BLaER1 (cell line): ENCODE measurements at regions not wholly inside any gene's neighbourhood (a gene's known extent, or its start where the extent isn't known, plus 50 kb on each side); places are given as distances from the start of the nearest gene placed in this dataset.

Experiments used
- H3K27ac ChIP-seq: shearing (Covaris generic); formaldehyde crosslinking; 2 replicates; pipeline ENCODE4 v1.8.1; 2022
- H3K27me3 ChIP-seq: shearing (Covaris generic); formaldehyde crosslinking; 2 replicates; pipeline ENCODE4 v1.8.1; 2022
- H3K36me3 ChIP-seq: shearing (Covaris generic); formaldehyde crosslinking; 2 replicates; pipeline ENCODE4 v1.8.1; 2022
- H3K4me1 ChIP-seq: shearing (Covaris generic); formaldehyde crosslinking; 2 replicates; pipeline ENCODE4 v1.8.1; 2022
- H3K4me2 ChIP-seq: shearing (Covaris generic); formaldehyde crosslinking; 2 replicates; pipeline ENCODE4 v1.8.1; 2022
- H3K4me3 ChIP-seq: shearing (Covaris generic); formaldehyde crosslinking; 2 replicates; pipeline ENCODE4 v1.8.1; 2022
- H3K9ac ChIP-seq: shearing (Covaris generic); formaldehyde crosslinking; 2 replicates; pipeline ENCODE4 v1.8.1; 2022
- H3K9me3 ChIP-seq: shearing (Covaris generic); formaldehyde crosslinking; 2 replicates; pipeline ENCODE4 v1.8.1; 2022
- H4K20me1 ChIP-seq: shearing (Covaris generic); formaldehyde crosslinking; 2 replicates; pipeline ENCODE4 v1.8.1; 2022
- Cebpa-rat ChIP-seq: shearing (Covaris generic); IDR thresholded peaks from 2 replicates; pipeline ENCODE4 v1.8.1; 2022

DNA sequence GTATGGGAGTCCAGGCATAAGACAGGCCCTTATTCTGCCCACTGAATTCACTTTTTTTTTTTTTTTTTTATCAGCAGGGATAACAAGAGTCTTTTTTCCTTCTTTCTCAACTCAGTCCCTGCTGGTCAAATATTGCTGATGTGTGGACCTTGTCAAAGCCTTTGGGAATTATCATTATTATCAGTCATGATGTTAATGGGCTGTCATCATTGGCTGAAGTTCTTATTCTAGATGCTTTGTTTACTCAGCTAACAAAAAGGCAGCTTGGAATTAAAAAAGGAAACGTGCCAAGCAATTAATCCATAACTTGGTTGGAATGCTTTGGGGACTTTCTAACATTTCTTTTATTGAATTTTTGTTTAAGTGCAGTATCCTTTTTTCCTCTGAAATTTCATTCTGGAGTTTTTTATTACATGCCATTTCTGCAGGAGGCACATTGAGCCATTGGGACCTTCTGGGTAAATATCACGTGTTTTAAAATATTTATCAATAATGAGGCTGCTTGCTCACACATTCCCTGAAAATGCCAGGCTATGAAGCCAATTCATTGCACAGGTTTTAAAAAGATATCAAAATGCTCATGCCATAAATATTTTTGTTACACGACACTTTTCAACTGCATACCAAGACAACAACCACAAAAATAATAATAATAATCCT lies 246.3 kb downstream of the TXNL1 start:
- Histone ChIP-seq H3K27ac (no peak overlapping the region), H3K4me3 (no peak overlapping the region), H3K36me3 (no peaks in the 10 kb centered on the region), H3K4me2 (no peak overlapping the region), H3K9me3 (no peaks in the 10 kb centered on the region), H3K4me1 (no peaks in the 10 kb centered on the region), H4K20me1 (no peaks in the 10 kb centered on the region), H3K27me3 (no peaks in the 10 kb centered on the region), H3K9ac (no peak overlapping the region)
- no peak for TF ChIP-seq Cebpa-rat

DNA sequence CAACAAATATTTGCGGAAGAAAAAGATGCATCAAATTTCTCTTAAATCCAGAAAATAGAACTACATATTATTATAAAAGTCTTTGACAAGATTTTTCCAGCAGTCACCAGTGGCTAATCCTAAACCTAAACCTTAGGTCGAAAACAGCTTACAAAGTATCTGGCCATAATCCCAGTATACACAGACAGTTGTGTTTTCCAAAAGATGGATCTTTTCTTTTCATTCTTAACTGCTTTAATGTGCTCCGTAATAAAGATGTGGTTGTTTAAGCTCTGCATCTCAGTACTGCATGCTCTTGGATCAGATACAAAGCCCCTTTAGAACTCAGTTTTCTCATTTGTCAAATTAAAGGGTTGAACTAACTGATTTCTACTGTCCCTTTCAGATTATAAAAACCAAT lies 247.8 kb downstream of the TXNL1 start:
- no peak overlapping the region for H3K27ac ChIP-seq
- no peak overlapping the region for H3K9ac ChIP-seq
- H4K20me1 ChIP-seq = no peaks in the 10 kb centered on the region
- H3K4me3 ChIP-seq = no peak overlapping the region
- H3K36me3 ChIP-seq = no peaks in the 10 kb centered on the region
- H3K9me3 ChIP-seq = no peaks in the 10 kb centered on the region
- no peaks in the 10 kb centered on the region for H3K27me3 ChIP-seq
- TF ChIP-seq Cebpa-rat = no peak
- H3K4me2 ChIP-seq = no peak overlapping the region
- H3K4me1 ChIP-seq = no peaks in the 10 kb centered on the region

DNA sequence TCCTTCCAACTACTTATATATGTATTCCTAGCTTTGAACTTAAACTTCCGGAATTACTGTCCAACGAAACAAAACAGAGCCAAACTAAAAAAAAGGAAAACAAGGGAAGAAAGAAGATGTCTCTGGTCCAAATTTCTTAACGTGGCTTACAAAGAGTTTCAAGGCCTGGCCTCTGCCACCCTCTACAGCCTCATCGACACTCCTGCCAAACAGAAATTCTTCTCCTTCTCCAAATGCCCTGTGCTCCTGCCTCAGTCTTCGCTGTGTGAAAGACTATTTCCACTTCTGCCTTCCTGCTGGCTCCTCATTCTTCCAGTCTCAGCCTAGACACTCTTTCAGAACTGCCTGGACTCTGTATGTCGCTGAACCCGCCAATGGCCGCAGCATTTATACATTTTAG lies 249.2 kb downstream of the TXNL1 start:
- Histone ChIP-seq H3K4me2 (no peak overlapping the region), H3K27me3 (no peaks in the 10 kb centered on the region), H3K4me3 (no peak overlapping the region), H3K9ac (no peak overlapping the region), H3K9me3 (no peaks in the 10 kb centered on the region), H3K4me1 (no peaks in the 10 kb centered on the region), H3K36me3 (no peaks in the 10 kb centered on the region), H3K27ac (no peak overlapping the region), H4K20me1 (no peaks in the 10 kb centered on the region)
- no peak for TF ChIP-seq Cebpa-rat

DNA sequence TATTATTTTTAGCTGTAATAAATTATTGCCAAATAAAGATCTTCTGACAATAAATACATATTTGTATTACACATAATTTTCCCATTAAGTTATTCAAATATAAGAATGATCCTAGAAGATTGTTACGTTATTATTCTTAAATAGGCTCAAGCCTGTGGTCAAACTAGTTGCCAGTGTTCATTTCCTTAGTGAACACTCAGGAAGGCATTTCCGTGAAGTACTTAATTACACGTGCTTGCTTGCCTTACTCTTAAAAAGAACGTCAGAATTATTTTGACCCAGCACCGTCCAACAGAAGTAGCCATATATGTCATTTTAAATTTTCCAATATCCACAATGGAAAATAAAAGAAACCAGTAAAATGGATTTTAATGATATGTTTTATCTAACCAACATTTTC lies 249.8 kb downstream of the TXNL1 start:
- Histone ChIP-seq H4K20me1 (no peaks in the 10 kb centered on the region), H3K27me3 (no peaks in the 10 kb centered on the region), H3K9ac (no peak overlapping the region), H3K4me1 (no peaks in the 10 kb centered on the region), H3K4me2 (no peak overlapping the region), H3K4me3 (no peak overlapping the region), H3K36me3 (no peaks in the 10 kb centered on the region), H3K27ac (no peak overlapping the region), H3K9me3 (no peaks in the 10 kb centered on the region)
- no peak for TF ChIP-seq Cebpa-rat

DNA sequence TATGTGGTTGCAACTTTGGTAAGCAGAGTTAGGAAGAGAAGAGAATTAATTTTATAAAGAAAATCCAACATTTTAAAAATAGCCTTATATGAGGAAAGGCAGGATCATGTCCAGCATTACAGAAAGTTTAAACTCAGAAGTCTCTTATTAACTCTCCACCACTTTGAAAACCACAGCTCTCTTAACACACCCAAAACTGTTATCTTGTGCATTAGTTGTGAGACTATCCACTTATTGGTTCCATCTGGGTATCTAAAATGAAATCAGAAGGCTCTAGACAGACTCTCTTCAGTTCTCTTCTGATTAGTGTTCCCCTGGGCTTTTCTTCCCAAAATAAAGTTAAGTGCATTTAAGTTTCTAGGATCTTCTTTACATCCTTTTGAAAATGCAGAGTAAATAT lies 251.5 kb downstream of the TXNL1 start:
- H3K4me3 ChIP-seq = no peak overlapping the region
- no peaks in the 10 kb centered on the region for H3K9me3 ChIP-seq
- no peaks in the 10 kb centered on the region for H3K4me1 ChIP-seq
- H3K27me3 ChIP-seq = no peaks in the 10 kb centered on the region
- no peak overlapping the region for H3K4me2 ChIP-seq
- TF ChIP-seq Cebpa-rat = no peak
- H4K20me1 ChIP-seq = no peaks in the 10 kb centered on the region
- H3K36me3 ChIP-seq = no peaks in the 10 kb centered on the region
- no peak overlapping the region for H3K27ac ChIP-seq
- no peak overlapping the region for H3K9ac ChIP-seq

DNA sequence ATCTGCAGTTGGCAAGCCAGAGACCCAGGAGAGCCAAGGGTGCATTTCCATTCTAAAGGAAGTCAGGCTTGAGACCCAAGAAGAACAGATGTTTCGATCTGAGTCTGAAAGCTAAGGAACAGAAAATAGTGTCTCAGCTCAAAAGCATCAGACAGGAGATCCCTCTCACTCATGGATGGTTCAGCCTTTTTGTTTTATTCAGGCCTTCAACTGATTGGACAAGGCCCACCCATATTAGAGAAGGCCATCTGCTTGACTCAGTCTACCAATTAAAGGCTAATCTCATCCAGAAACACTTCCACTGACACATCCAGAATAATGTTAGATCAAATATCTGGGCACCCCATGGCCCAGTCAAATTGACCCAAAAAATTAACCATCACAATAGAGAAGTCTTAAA lies 255.0 kb downstream of the TXNL1 start:
- H3K9me3 ChIP-seq = no peaks in the 10 kb centered on the region
- H3K9ac ChIP-seq = no peak overlapping the region
- H3K27ac ChIP-seq = no peak overlapping the region
- H3K4me2 ChIP-seq = no peak overlapping the region
- H3K27me3 ChIP-seq = no peaks in the 10 kb centered on the region
- no peaks in the 10 kb centered on the region for H3K4me1 ChIP-seq
- no peak for TF ChIP-seq Cebpa-rat
- no peaks in the 10 kb centered on the region for H3K36me3 ChIP-seq
- no peak overlapping the region for H3K4me3 ChIP-seq
- H4K20me1 ChIP-seq = no peaks in the 10 kb centered on the region

DNA sequence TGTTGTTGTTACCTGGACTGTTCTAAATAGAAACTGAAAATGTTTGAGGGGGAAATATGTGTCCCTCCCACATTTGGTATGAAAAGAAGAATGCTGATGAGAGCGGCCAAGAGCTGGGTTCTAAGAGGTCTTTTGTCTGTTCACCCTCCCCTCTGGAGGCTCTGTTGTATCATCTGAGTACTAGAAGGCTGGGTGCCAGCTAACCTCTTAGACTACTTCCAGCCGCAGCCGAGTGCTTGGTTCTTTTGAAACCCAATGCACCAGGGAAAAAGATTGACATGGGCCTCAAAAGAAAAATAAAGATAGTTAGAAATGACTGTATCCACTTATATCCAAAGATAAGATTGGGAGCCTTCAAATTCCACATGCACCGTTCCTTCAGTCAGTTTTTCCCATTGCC lies 255.9 kb downstream of the TXNL1 start:
- no peaks in the 10 kb centered on the region for H3K36me3 ChIP-seq
- no peak overlapping the region for H3K4me2 ChIP-seq
- no peak for TF ChIP-seq Cebpa-rat
- no peak overlapping the region for H3K4me3 ChIP-seq
- no peaks in the 10 kb centered on the region for H4K20me1 ChIP-seq
- H3K27me3 ChIP-seq = no peaks in the 10 kb centered on the region
- no peak overlapping the region for H3K27ac ChIP-seq
- no peak overlapping the region for H3K9ac ChIP-seq
- no peaks in the 10 kb centered on the region for H3K9me3 ChIP-seq
- H3K4me1 ChIP-seq = no peaks in the 10 kb centered on the region

DNA sequence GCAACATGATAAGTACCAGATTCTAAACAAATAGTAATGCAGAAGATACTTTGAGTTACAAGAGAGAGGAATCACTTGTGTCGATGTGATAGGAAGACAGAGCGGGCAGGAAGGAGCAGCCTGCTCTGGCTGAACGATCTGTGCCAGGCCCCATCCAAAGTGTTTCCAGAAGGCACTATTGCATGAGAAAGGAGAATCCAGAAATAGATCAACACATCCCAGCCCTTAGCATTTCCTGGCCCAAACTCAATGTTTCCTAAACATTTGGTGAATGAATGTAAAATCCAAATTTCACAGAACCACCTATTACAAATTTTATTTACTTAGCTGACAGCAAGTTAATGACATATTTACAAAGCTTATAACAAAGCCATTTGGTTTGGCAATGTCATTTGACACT lies 257.2 kb downstream of the TXNL1 start:
- no peaks in the 10 kb centered on the region for H3K36me3 ChIP-seq
- no peaks in the 10 kb centered on the region for H3K9me3 ChIP-seq
- no peak overlapping the region for H3K9ac ChIP-seq
- no peaks in the 10 kb centered on the region for H3K27me3 ChIP-seq
- H3K27ac ChIP-seq = no peak overlapping the region
- H3K4me1 ChIP-seq = no peaks in the 10 kb centered on the region
- H3K4me2 ChIP-seq = no peak overlapping the region
- no peak overlapping the region for H3K4me3 ChIP-seq
- no peak for TF ChIP-seq Cebpa-rat
- no peaks in the 10 kb centered on the region for H4K20me1 ChIP-seq

DNA sequence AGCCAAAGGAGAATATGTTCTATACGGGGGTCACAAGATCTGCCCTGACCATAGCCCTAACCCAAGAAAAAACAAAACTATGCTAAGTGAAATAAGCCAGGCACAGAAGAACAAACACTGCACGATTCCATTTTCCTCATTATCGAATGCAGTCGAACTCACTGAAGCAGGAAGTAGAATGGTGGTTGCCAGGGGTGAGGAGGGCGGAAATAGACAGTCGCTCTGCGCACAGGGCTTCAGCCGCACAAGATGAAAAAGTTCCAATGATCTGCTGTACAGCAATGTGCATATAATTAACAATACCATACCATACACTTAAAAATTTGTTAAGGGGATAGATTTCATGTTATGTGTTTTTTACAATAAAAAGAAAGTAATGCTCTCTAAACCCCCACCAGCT lies 257.7 kb downstream of the TXNL1 start:
- Histone ChIP-seq H3K4me2 (no peak overlapping the region), H3K9ac (no peak overlapping the region), H3K36me3 (no peaks in the 10 kb centered on the region), H3K4me1 (no peaks in the 10 kb centered on the region), H3K27ac (no peak overlapping the region), H3K4me3 (no peak overlapping the region), H4K20me1 (no peaks in the 10 kb centered on the region), H3K27me3 (no peaks in the 10 kb centered on the region), H3K9me3 (no peaks in the 10 kb centered on the region)
- no peak for TF ChIP-seq Cebpa-rat

DNA sequence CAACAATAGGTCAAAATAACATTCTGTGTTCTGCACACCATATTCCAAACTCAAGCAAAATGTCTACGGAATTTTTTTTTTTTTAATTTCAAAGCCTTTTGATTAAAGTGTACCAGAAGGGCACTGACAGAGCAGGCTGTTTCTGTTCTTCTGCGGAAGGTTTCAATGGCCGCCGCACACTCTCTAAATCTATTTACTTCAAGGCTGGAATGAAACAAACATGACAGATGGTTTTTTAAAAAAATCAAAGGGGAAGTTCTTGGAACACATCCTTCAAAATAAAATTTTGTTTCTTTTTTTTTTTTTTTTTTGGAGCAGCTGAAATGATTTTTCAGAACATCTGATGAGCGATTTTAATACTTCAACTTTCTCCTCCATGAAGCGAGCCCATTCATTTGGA lies 259.1 kb downstream of the TXNL1 start:
- Histone ChIP-seq H3K36me3 (no peaks in the 10 kb centered on the region), H3K27ac (no peak overlapping the region), H3K4me2 (no peak overlapping the region), H3K4me1 (no peaks in the 10 kb centered on the region), H4K20me1 (no peaks in the 10 kb centered on the region), H3K9me3 (no peaks in the 10 kb centered on the region), H3K27me3 (no peaks in the 10 kb centered on the region), H3K4me3 (no peak overlapping the region), H3K9ac (no peak overlapping the region)
- TF ChIP-seq Cebpa-rat = no peak

DNA sequence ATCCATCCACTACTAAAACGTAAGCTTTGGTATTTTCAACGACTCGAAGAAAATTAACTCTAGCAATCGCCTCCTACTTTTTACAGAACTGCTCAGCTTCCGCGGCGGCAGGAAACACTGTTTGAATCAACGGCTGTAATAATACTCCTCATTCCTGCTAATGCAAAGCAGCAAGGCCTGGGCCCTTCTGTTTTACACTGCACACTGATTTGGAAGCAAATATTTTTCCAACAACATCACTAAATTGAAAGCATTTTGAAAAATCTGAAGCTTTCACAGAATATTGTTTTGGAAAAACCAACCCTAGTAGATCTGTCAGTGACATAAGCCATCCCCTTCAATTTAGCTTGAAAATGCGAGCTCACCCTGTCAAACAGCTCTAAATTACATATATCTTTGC lies 261.2 kb downstream of the TXNL1 start:
- no peak for TF ChIP-seq Cebpa-rat
- no peak overlapping the region for H3K9ac ChIP-seq
- no peak overlapping the region for H3K27ac ChIP-seq
- no peaks in the 10 kb centered on the region for H3K36me3 ChIP-seq
- H4K20me1 ChIP-seq = no peaks in the 10 kb centered on the region
- H3K9me3 ChIP-seq = no peaks in the 10 kb centered on the region
- no peaks in the 10 kb centered on the region for H3K4me1 ChIP-seq
- no peaks in the 10 kb centered on the region for H3K27me3 ChIP-seq
- H3K4me2 ChIP-seq = no peak overlapping the region
- no peak overlapping the region for H3K4me3 ChIP-seq
